Peyer's patch (tissue), 4 donors: ENCODE measurements at regions not wholly inside any gene's neighbourhood (a gene's known extent, or its start where the extent isn't known, plus 50 kb on each side); places are given as distances from the start of the nearest gene placed in this dataset.

ENCODE experiments used
- DNase-seq, 3 donors: peaks; one replicate each; pipeline ENCODE4 v3.0.0-alpha.2; 2017 to 2019
- H3K27ac ChIP-seq, 4 donors: fragments of 200-600 bp; sonication (generic); one replicate each; pipeline ENCODE4 v1.5.1; 2016 to 2019
- H3K27me3 ChIP-seq, 2 donors: fragments of 200-600 bp; sonication (generic); one replicate each; pipeline ENCODE4 v1.5.1; 2019
- H3K36me3 ChIP-seq, 3 donors: fragments of 200-600 bp; sonication (generic); one replicate each; pipeline ENCODE4 v1.5.1; 2016 to 2019
- H3K4me1 ChIP-seq, 4 donors: fragments of 200-600 bp; sonication (generic); one replicate each; pipeline ENCODE4 v1.5.1; 2016 to 2019
- H3K4me3 ChIP-seq, 4 donors: fragments of 200-600 bp; sonication (generic); 1 replicate in 3 of 4; 2 replicates in 1 of 4; pipeline ENCODE4 v1.5.1; 2016 to 2019; ENCODE audit warnings: mild to moderate bottlenecking in 1 of 4
- H3K9me3 ChIP-seq, 4 donors: fragments of 200-600 bp; sonication (generic); one replicate each; pipeline ENCODE4 v1.5.1; 2016 to 2019; ENCODE audit warnings: mild to moderate bottlenecking in 1 of 4
- CTCF ChIP-seq, 6 experiments: fragments of 450-650 bp in 4 of 6; fragments of 200-600 bp in 2 of 6; sonication (generic) in 1 of 6; IDR thresholded peaks; one replicate each; pipeline ENCODE4 v1.5.1; 2017 to 2019; ENCODE audit warnings: antibody characterized with exemption in 6 of 6, mild to moderate bottlenecking in 3 of 6, moderate library complexity in 1 of 6
- POLR2A ChIP-seq, 2 donors: fragments of 450-650 bp; IDR thresholded peaks; one replicate each; pipeline ENCODE4 v1.5.1; 2017; ENCODE audit warnings: antibody characterized with exemption in 2 of 2, mild to moderate bottlenecking in 2 of 2, moderate library complexity in 2 of 2

GRCh38 chr9:91102269-91102668 is 259.4 kb downstream of the AUH start:
- DNase-seq = no peak
- H3K36me3 ChIP-seq = no peaks in the 10 kb centered on the region
- H3K27ac ChIP-seq = no peak overlapping the region
- H3K9me3 ChIP-seq = no peaks in the 10 kb centered on the region
- H3K27me3 ChIP-seq = no peaks in the 10 kb centered on the region
- no peak for TF ChIP-seq CTCF (IDR thresholded peaks at IDR 0.05)
- TF ChIP-seq POLR2A (IDR thresholded peaks at IDR 0.05) = no peak
- H3K4me3 ChIP-seq = no peak overlapping the region
- peaks cover 9 to 25% (median 18%) of the 10 kb centered on the region in 4 donors for H3K4me1 ChIP-seq

- H3K9me3 ChIP-seq = no peaks in the 10 kb centered on the region
- no peaks in the 10 kb centered on the region for H3K36me3 ChIP-seq
- H3K4me3 ChIP-seq = no peak overlapping the region
- TF ChIP-seq CTCF (IDR thresholded peaks at IDR 0.05) = no peak
- TF ChIP-seq POLR2A (IDR thresholded peaks at IDR 0.05) = no peak
- H3K4me1 ChIP-seq = peaks cover 9 to 25% (median 18%) of the 10 kb centered on the region in 4 donors
- H3K27me3 ChIP-seq = no peaks in the 10 kb centered on the region
- no peak for DNase-seq
- no peak overlapping the region for H3K27ac ChIP-seq
Observed at GRCh38 chr9:91103931-91104330, 257.8 kb downstream of the AUH start.

GRCh38 chr9:91106415-91107081 is 255.2 kb downstream of the AUH start:
- no peak for DNase-seq
- no peak overlapping the region for H3K27ac ChIP-seq
- TF ChIP-seq POLR2A (IDR thresholded peaks at IDR 0.05) (no peak), CTCF (IDR thresholded peaks at IDR 0.05) (no peak)
- peaks cover 0 to 7% (median 1%) of the 10 kb centered on the region in 4 donors for H3K4me1 ChIP-seq
- H3K4me3 ChIP-seq = no peak overlapping the region
- H3K27me3 ChIP-seq = no peaks in the 10 kb centered on the region
- no peaks in the 10 kb centered on the region for H3K36me3 ChIP-seq
- H3K9me3 ChIP-seq = no peaks in the 10 kb centered on the region

- Histone ChIP-seq H3K27me3 (no peaks in the 10 kb centered on the region), H3K4me3 (no peak overlapping the region), H3K9me3 (no peaks in the 10 kb centered on the region), H3K4me1 (no peaks in the 10 kb centered on the region), H3K36me3 (no peaks in the 10 kb centered on the region), H3K27ac (no peak overlapping the region)
- DNase-seq = no peak
- TF ChIP-seq CTCF (IDR thresholded peaks at IDR 0.05) = no peak
- no peak for TF ChIP-seq POLR2A (IDR thresholded peaks at IDR 0.05)
Observed at GRCh38 chr9:91111226-91111625, 250.5 kb downstream of the AUH start.

- no peak overlapping the region for H3K27ac ChIP-seq
- DNase-seq = no peak
- H3K9me3 ChIP-seq = no peaks in the 10 kb centered on the region
- no peaks in the 10 kb centered on the region for H3K4me1 ChIP-seq
- no peaks in the 10 kb centered on the region for H3K27me3 ChIP-seq
- TF ChIP-seq POLR2A (IDR thresholded peaks at IDR 0.05) = no peak
- no peaks in the 10 kb centered on the region for H3K36me3 ChIP-seq
- H3K4me3 ChIP-seq = no peak overlapping the region
Observed at GRCh38 chr9:91111876-91112275, 249.8 kb downstream of the AUH start.

- Histone ChIP-seq H3K36me3 (no peaks in the 10 kb centered on the region), H3K27ac (no peak overlapping the region), H3K9me3 (no peaks in the 10 kb centered on the region), H3K27me3 (no peaks in the 10 kb centered on the region), H3K4me3 (no peak overlapping the region), H3K4me1 (peaks cover 0 to 3% (median 0%) of the 10 kb centered on the region in 4 donors)
- TF ChIP-seq POLR2A (IDR thresholded peaks at IDR 0.05) (no peak), CTCF (IDR thresholded peaks at IDR 0.05) (no peak)
- DNase-seq = no peak
Observed at GRCh38 chr9:91113016-91113415, 248.7 kb downstream of the AUH start.
